Sigmoid colon (tissue), 6 donors: ENCODE measurements at regions not wholly inside any gene's neighbourhood (a gene's known extent, or its start where the extent isn't known, plus 50 kb on each side); places are given as distances from the start of the nearest gene placed in this dataset.

Source experiments
- DNase-seq: peaks from one replicate; pipeline ENCODE4 v3.0.0-alpha.2; 2019
- H3K27ac ChIP-seq, 4 donors: fragments of 200-600 bp; sonication (generic); one replicate each; pipeline ENCODE4 v1.5.1; 2016 to 2019; ENCODE audit warnings: mild to moderate bottlenecking in 1 of 4
- H3K27me3 ChIP-seq, 3 donors: fragments of 200-600 bp; sonication (generic); one replicate each; pipeline ENCODE4 v1.5.1; 2019; ENCODE audit warnings: mild to moderate bottlenecking in 1 of 3
- H3K36me3 ChIP-seq, 4 donors: fragments of 200-600 bp; sonication (generic); one replicate each; pipeline ENCODE4 v1.5.1; 2016 to 2019
- H3K4me1 ChIP-seq, 4 donors: fragments of 200-600 bp; sonication (generic); one replicate each; pipeline ENCODE4 v1.5.1; 2017 to 2019
- H3K4me3 ChIP-seq, 4 donors: fragments of 200-600 bp; sonication (generic); one replicate each; pipeline ENCODE4 v1.5.1; 2017 to 2019; ENCODE audit warnings: mild to moderate bottlenecking in 2 of 4, moderate library complexity in 1 of 4
- H3K9me3 ChIP-seq, 4 donors: fragments of 200-600 bp in 3 of 4; sonication (generic) in 3 of 4; one replicate each; pipeline versions ENCODE4 v1.5.1 to v1.6.1; 2013 to 2019
- CTCF ChIP-seq, 4 experiments: fragments of 450-650 bp in 3 of 4; fragments of 200-600 bp in 1 of 4; IDR thresholded peaks; one replicate each; pipeline ENCODE4 v1.5.1; 2016 to 2019; ENCODE audit warnings: antibody characterized with exemption in 4 of 4, mild to moderate bottlenecking in 3 of 4, moderate library complexity in 2 of 4
- EP300 ChIP-seq, 4 donors: sonication (generic); formaldehyde crosslinking; IDR thresholded peaks; one replicate each; pipeline ENCODE4 v1.6.1; 2017; ENCODE audit warnings: antibody characterized with exemption in 4 of 4
- POLR2A ChIP-seq, 2 donors: fragments of 450-650 bp; IDR thresholded peaks; one replicate each; pipeline ENCODE4 v1.6.1; 2016; ENCODE audit warnings: antibody characterized with exemption in 2 of 2, mild to moderate bottlenecking in 2 of 2, moderate library complexity in 2 of 2
- POLR2AphosphoS5 ChIP-seq, 4 donors: sonication (generic); formaldehyde crosslinking; IDR thresholded peaks; one replicate each; pipeline ENCODE4 v1.6.1; 2017; ENCODE audit warnings: antibody characterized with exemption in 4 of 4
- WGBS, 2 donors: extraction: QIAGEN DNeasy Blood & Tissue Kit; methylation state at CpG; one replicate each; pipeline ENCODE4 v1.1.7; 2013; 5-methylcytosine and 5-hydroxymethylcytosine counted together
- intact Hi-C: fragments of 100-400 bp; cut with DNase I; formaldehyde crosslinking; loops from one replicate; pipeline ENCODE4 v1.15.1; 2023
- donor health status: healthy with polysubstance abuse.
- donor health status: healthy.

GRCh38 chr21:41634858-41635257 is 126.9 kb upstream of the TMPRSS2 start:
- intact Hi-C loops = no loop called here

GRCh38 chr21:41634211-41634694 is 126.3 kb upstream of the TMPRSS2 start:
- TF ChIP-seq EP300 (IDR thresholded peaks at IDR 0.05) (no peak), POLR2AphosphoS5 (IDR thresholded peaks at IDR 0.05) (no peak), CTCF (IDR thresholded peaks at IDR 0.05) (no peak), POLR2A (IDR thresholded peaks at IDR 0.05) (no peak)
- intact Hi-C loops = no loop called here
- Histone ChIP-seq H3K4me1 (peaks cover 0 to 10% (median 6%) of the 10 kb centered on the region in 4 donors), H3K4me3 (no peak overlapping the region), H3K9me3 (peaks cover 0 to 2% (median under 1%) of the 10 kb centered on the region in 4 donors), H3K27ac (no peak overlapping the region), H3K36me3 (no peaks in the 10 kb centered on the region), H3K27me3 (no peaks in the 10 kb centered on the region)
- no peak for DNase-seq
- WGBS, 2 donors = 26 to 70% methylated on average over 6 of the region's 6 CpGs

More at GRCh38 chr21:41634858-41635257, 126.9 kb upstream of the TMPRSS2 start:
- Histone ChIP-seq H3K4me1 (peaks cover 0 to 10% (median 6%) of the 10 kb centered on the region in 4 donors), H3K36me3 (no peaks in the 10 kb centered on the region), H3K27me3 (no peaks in the 10 kb centered on the region), H3K9me3 (peaks cover 0 to 2% (median 0%) of the 10 kb centered on the region in 4 donors), H3K4me3 (no peak overlapping the region), H3K27ac (no peak overlapping the region)
- 84 to 86% methylated on average over 9 of the region's 9 CpGs for WGBS, 2 donors
- TF ChIP-seq EP300 (IDR thresholded peaks at IDR 0.05) = no peak
- no peak for TF ChIP-seq POLR2AphosphoS5 (IDR thresholded peaks at IDR 0.05)
- no peak for TF ChIP-seq CTCF (IDR thresholded peaks at IDR 0.05)
- TF ChIP-seq POLR2A (IDR thresholded peaks at IDR 0.05) = no peak
- no peak for DNase-seq

- no peak overlapping the region for H3K4me3 ChIP-seq
- no peak overlapping the region for H3K27ac ChIP-seq
- H3K27me3 ChIP-seq = no peaks in the 10 kb centered on the region
- no peaks in the 10 kb centered on the region for H3K36me3 ChIP-seq
- peaks cover 0 to 10% (median 6%) of the 10 kb centered on the region in 4 donors for H3K4me1 ChIP-seq
- WGBS, 2 donors = 83 to 94% methylated on average over 4 of the region's 4 CpGs
- TF ChIP-seq EP300 (IDR thresholded peaks at IDR 0.05) (no peak), CTCF (IDR thresholded peaks at IDR 0.05) (no peak), POLR2AphosphoS5 (IDR thresholded peaks at IDR 0.05) (no peak), POLR2A (IDR thresholded peaks at IDR 0.05) (no peak)
- DNase-seq = no peak
- intact Hi-C loops = no loop called here
- H3K9me3 ChIP-seq = peaks cover 0 to 2% (median under 1%) of the 10 kb centered on the region in 4 donors
Observed at GRCh38 chr21:41633627-41634026, 125.7 kb upstream of the TMPRSS2 start.

- WGBS, 2 donors = 77 to 79% methylated on average over 12 of the region's 12 CpGs
- Histone ChIP-seq H3K27me3 (no peaks in the 10 kb centered on the region), H3K9me3 (peaks cover 0 to 2% (median under 1%) of the 10 kb centered on the region in 4 donors), H3K4me3 (no peak overlapping the region), H3K36me3 (no peaks in the 10 kb centered on the region), H3K27ac (no peak overlapping the region), H3K4me1 (peaks cover 0 to 10% (median 6%) of the 10 kb centered on the region in 4 donors)
- no peak for DNase-seq
- TF ChIP-seq POLR2A (IDR thresholded peaks at IDR 0.05) (no peak), EP300 (IDR thresholded peaks at IDR 0.05) (no peak), CTCF (IDR thresholded peaks at IDR 0.05) (no peak), POLR2AphosphoS5 (IDR thresholded peaks at IDR 0.05) (no peak)
- intact Hi-C loops = no loop called here
Observed at GRCh38 chr21:41632748-41633475, 125.0 kb upstream of the TMPRSS2 start.
